ENCODE measurements at regions not wholly inside any gene's neighbourhood (a gene's known extent, or its start where the extent isn't known, plus 50 kb on each side); places are given as distances from the start of the nearest gene placed in this dataset.

DNA sequence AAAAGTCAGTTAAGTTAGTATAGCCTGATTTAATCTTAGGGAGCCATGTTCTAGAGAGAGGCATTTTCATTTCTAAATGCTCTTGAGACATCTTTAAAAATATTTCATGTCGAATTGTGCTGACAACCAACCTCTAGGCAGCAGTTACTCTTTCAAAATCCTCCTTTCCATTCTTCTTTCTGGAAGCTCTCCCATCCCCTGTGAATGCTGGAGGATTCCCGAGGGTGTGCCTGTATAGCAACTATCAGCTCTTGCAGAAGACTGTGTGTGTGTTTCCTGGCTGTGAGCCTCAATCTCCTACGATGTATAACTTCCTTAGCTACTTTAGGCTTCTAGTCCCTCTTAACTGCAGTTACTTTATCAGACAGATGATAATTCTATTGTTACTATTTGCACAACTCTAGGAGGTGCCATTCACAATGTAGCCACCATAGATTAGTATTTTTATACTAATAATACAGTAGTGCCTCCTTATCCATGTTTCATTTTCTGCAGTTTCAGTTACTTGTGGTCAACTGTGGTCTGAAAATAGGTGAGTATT is 250.3 kb downstream of the EDEM1 start:
- Histone ChIP-seq H3K4ac (ENCODE audit: low read length) (no peak overlapping the region), H3K4me2 (ENCODE audit: insufficient read depth, low read length, poor library complexity, severe bottlenecking) (no peak overlapping the region), H2BK5ac (ENCODE audit: low read length) (no peak overlapping the region), H2BK120ac (ENCODE audit: low read depth, low read length) (no peak overlapping the region), H2AFZ (ENCODE audit: low read length) (no peak overlapping the region), H2BK12ac (ENCODE audit: low read length) (no peak overlapping the region), H2AK5ac (ENCODE audit: low read depth, low read length) (no peak overlapping the region), H2BK15ac (ENCODE audit: low read length) (no peak overlapping the region), H4K8ac (ENCODE audit: low read depth, low read length) (no peak overlapping the region), H3K18ac (ENCODE audit: low read length) (no peak overlapping the region), H3K23ac (ENCODE audit: low read depth, low read length, poor library complexity) (no peak overlapping the region), H3K4me3 (ENCODE audit: low read length in 2 of 2) (no peak overlapping the region), H3K27me3 (ENCODE audit: control insufficient read depth in 3 of 3, insufficient read depth in 3 of 3, low read depth in 1 of 3, low read length in 3 of 3) (no peaks in the 10 kb centered on the region), H3K14ac (ENCODE audit: low read length) (no peak overlapping the region), H3K36me3 (replicated peaks in 1 of 2; ENCODE audit: control insufficient read depth in 2 of 2, insufficient read depth in 2 of 2, low read length in 2 of 2) (no peaks in the 10 kb centered on the region), H4K91ac (ENCODE audit: low read depth, low read length, poor library complexity) (no peak overlapping the region), H3K27ac (replicated peaks; ENCODE audit: low read length) (no peak overlapping the region), H3K79me1 (ENCODE audit: low read depth, low read length) (no peaks in the 10 kb centered on the region), H3K9me3 (replicated peaks in 1 of 2; ENCODE audit: control insufficient read depth in 2 of 2, insufficient read depth in 1 of 2, low read depth in 1 of 2, low read length in 2 of 2) (no peaks in the 10 kb centered on the region), H3K9ac (ENCODE audit: low read depth, low read length, poor library complexity) (no peak overlapping the region), H3K4me1 (ENCODE audit: control insufficient read depth in 2 of 2, insufficient read depth in 1 of 2, low read depth in 1 of 2, low read length in 2 of 2) (no peaks in the 10 kb centered on the region)
- no peak for DNase-seq (ENCODE audit: low spot score)
- WGBS, 2 donors (ENCODE audit: extremely low coverage in 2 of 2, insufficient read length in 2 of 2, insufficient replicate concordance in 1 of 2), result no CpG with 5 or more reads among the region's 3 CpGs

DNA sequence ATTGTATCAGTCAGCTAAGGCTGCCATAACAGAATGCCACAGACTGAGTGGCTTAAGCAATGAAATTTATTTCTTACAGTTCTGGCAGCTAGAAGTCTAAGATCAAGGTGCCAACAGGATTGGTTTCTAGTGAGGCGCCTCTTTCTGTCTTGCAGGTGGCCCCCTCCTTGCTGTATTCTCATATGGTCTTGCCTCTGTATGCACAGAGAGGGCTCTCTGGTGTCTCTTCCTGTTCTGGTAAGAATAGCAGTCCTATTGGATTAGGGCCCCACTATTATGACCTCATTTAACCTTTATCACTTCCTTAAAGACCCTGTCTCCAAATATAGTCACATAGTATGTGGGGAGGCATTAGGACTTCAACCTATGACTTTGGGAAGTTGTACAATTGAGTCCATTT is 253.9 kb downstream of the EDEM1 start:
- no peak overlapping the region for H2BK120ac ChIP-seq (ENCODE audit: low read depth, low read length)
- no peak overlapping the region for H2AK5ac ChIP-seq (ENCODE audit: low read depth, low read length)
- H3K4ac ChIP-seq (ENCODE audit: low read length), result no peak overlapping the region
- no peak overlapping the region for H3K23ac ChIP-seq (ENCODE audit: low read depth, low read length, poor library complexity)
- no peaks in the 10 kb centered on the region for H3K4me1 ChIP-seq (ENCODE audit: control insufficient read depth in 2 of 2, insufficient read depth in 1 of 2, low read depth in 1 of 2, low read length in 2 of 2)
- H3K79me1 ChIP-seq (ENCODE audit: low read depth, low read length), result no peaks in the 10 kb centered on the region
- no peak overlapping the region for H2BK5ac ChIP-seq (ENCODE audit: low read length)
- H3K4me3 ChIP-seq (ENCODE audit: low read length in 2 of 2), result no peak overlapping the region
- H3K27ac ChIP-seq (replicated peaks; ENCODE audit: low read length), result no peak overlapping the region
- H3K9ac ChIP-seq (ENCODE audit: low read depth, low read length, poor library complexity), result no peak overlapping the region
- no peak for DNase-seq (ENCODE audit: low spot score)
- H4K91ac ChIP-seq (ENCODE audit: low read depth, low read length, poor library complexity), result no peak overlapping the region
- no peak overlapping the region for H2BK12ac ChIP-seq (ENCODE audit: low read length)
- H2AFZ ChIP-seq (ENCODE audit: low read length), result no peak overlapping the region
- no peak overlapping the region for H3K14ac ChIP-seq (ENCODE audit: low read length)
- WGBS, 2 donors (ENCODE audit: extremely low coverage in 2 of 2, insufficient read length in 2 of 2, insufficient replicate concordance in 1 of 2), result no CpG with 5 or more reads among the region's 1 CpG
- H3K18ac ChIP-seq (ENCODE audit: low read length), result no peak overlapping the region
- no peaks in the 10 kb centered on the region for H3K9me3 ChIP-seq (replicated peaks in 1 of 2; ENCODE audit: control insufficient read depth in 2 of 2, insufficient read depth in 1 of 2, low read depth in 1 of 2, low read length in 2 of 2)
- H4K8ac ChIP-seq (ENCODE audit: low read depth, low read length), result no peak overlapping the region
- no peaks in the 10 kb centered on the region for H3K27me3 ChIP-seq (ENCODE audit: control insufficient read depth in 3 of 3, insufficient read depth in 3 of 3, low read depth in 1 of 3, low read length in 3 of 3)
- no peak overlapping the region for H2BK15ac ChIP-seq (ENCODE audit: low read length)
- no peak overlapping the region for H3K4me2 ChIP-seq (ENCODE audit: insufficient read depth, low read length, poor library complexity, severe bottlenecking)
- H3K36me3 ChIP-seq (replicated peaks in 1 of 2; ENCODE audit: control insufficient read depth in 2 of 2, insufficient read depth in 2 of 2, low read length in 2 of 2), result no peaks in the 10 kb centered on the region

DNA sequence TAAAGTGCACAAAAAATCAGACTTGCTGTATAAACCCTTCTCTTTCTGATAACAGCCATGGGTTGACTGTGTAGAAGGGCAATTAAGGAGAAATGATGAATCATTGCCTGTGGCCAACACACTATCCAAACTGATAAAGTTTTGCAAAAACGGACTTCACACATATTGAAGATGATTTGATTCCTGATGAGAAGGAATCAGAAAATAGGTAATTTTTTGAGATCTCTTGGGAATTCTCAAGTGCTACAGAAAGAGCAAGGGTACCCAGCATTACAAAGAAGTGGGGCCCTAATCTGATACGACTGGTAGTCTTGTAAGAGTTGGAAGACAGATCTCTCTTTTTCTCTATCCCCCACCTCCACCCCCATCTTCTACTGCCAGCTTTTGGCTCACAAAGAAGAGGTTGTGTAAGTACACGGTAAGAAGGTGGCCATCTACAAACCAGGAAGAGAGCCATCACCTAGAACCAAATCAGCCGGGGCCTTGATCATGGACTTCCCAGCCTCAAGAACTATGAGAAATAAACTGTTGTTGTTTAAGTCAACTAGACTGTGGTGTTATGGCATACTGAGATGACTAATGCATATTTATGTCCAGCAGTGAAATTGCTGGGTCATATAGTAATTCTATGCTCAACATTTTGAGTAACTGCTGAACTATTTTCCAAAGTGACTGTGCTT is 254.7 kb downstream of the EDEM1 start:
- H3K4ac ChIP-seq (ENCODE audit: low read length), result no peak overlapping the region
- H3K14ac ChIP-seq (ENCODE audit: low read length), result no peak overlapping the region
- no peak overlapping the region for H2BK12ac ChIP-seq (ENCODE audit: low read length)
- DNase-seq (ENCODE audit: low spot score), result no peak
- no peak overlapping the region for H2AK5ac ChIP-seq (ENCODE audit: low read depth, low read length)
- H3K9ac ChIP-seq (ENCODE audit: low read depth, low read length, poor library complexity), result no peak overlapping the region
- H2BK120ac ChIP-seq (ENCODE audit: low read depth, low read length), result no peak overlapping the region
- no peak overlapping the region for H3K4me2 ChIP-seq (ENCODE audit: insufficient read depth, low read length, poor library complexity, severe bottlenecking)
- no peaks in the 10 kb centered on the region for H3K36me3 ChIP-seq (replicated peaks in 1 of 2; ENCODE audit: control insufficient read depth in 2 of 2, insufficient read depth in 2 of 2, low read length in 2 of 2)
- H3K27me3 ChIP-seq (ENCODE audit: control insufficient read depth in 3 of 3, insufficient read depth in 3 of 3, low read depth in 1 of 3, low read length in 3 of 3), result no peaks in the 10 kb centered on the region
- no CpG with 5 or more reads among the region's 4 CpGs for WGBS, 2 donors (ENCODE audit: extremely low coverage in 2 of 2, insufficient read length in 2 of 2, insufficient replicate concordance in 1 of 2)
- no peak overlapping the region for H2BK5ac ChIP-seq (ENCODE audit: low read length)
- H4K91ac ChIP-seq (ENCODE audit: low read depth, low read length, poor library complexity), result no peak overlapping the region
- H4K8ac ChIP-seq (ENCODE audit: low read depth, low read length), result no peak overlapping the region
- no peak overlapping the region for H3K27ac ChIP-seq (replicated peaks; ENCODE audit: low read length)
- no peaks in the 10 kb centered on the region for H3K4me1 ChIP-seq (ENCODE audit: control insufficient read depth in 2 of 2, insufficient read depth in 1 of 2, low read depth in 1 of 2, low read length in 2 of 2)
- H3K4me3 ChIP-seq (ENCODE audit: low read length in 2 of 2), result no peak overlapping the region
- H2BK15ac ChIP-seq (ENCODE audit: low read length), result no peak overlapping the region
- H3K9me3 ChIP-seq (replicated peaks in 1 of 2; ENCODE audit: control insufficient read depth in 2 of 2, insufficient read depth in 1 of 2, low read depth in 1 of 2, low read length in 2 of 2), result no peaks in the 10 kb centered on the region
- no peaks in the 10 kb centered on the region for H3K79me1 ChIP-seq (ENCODE audit: low read depth, low read length)
- no peak overlapping the region for H2AFZ ChIP-seq (ENCODE audit: low read length)
- H3K23ac ChIP-seq (ENCODE audit: low read depth, low read length, poor library complexity), result no peak overlapping the region
- H3K18ac ChIP-seq (ENCODE audit: low read length), result no peak overlapping the region

DNA sequence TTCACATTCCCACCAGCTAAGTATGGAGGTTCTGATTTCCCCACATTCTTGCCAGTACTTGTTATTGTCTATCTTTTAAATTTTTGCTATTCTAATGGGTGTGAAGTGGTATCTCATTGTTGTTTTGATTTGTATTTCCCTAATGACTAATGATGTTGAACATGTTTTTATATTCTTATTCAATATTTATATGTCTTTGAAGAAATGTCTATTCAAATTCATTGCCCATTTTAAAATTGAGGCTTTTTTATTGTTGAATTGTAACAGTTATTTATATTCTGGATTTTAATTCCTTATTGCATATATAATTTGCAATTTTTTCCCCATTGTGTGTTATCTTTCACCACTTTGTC is 255.3 kb downstream of the EDEM1 start:
- Histone ChIP-seq H2BK5ac (ENCODE audit: low read length) (no peak overlapping the region), H2AFZ (ENCODE audit: low read length) (no peak overlapping the region), H3K27ac (replicated peaks; ENCODE audit: low read length) (no peak overlapping the region), H3K18ac (ENCODE audit: low read length) (no peak overlapping the region), H3K4me2 (ENCODE audit: insufficient read depth, low read length, poor library complexity, severe bottlenecking) (no peak overlapping the region), H3K14ac (ENCODE audit: low read length) (no peak overlapping the region), H3K79me1 (ENCODE audit: low read depth, low read length) (no peaks in the 10 kb centered on the region), H2BK12ac (ENCODE audit: low read length) (no peak overlapping the region), H2AK5ac (ENCODE audit: low read depth, low read length) (no peak overlapping the region), H3K9me3 (replicated peaks in 1 of 2; ENCODE audit: control insufficient read depth in 2 of 2, insufficient read depth in 1 of 2, low read depth in 1 of 2, low read length in 2 of 2) (no peaks in the 10 kb centered on the region), H4K91ac (ENCODE audit: low read depth, low read length, poor library complexity) (no peak overlapping the region), H3K4me3 (ENCODE audit: low read length in 2 of 2) (no peak overlapping the region), H3K4me1 (ENCODE audit: control insufficient read depth in 2 of 2, insufficient read depth in 1 of 2, low read depth in 1 of 2, low read length in 2 of 2) (no peaks in the 10 kb centered on the region), H3K27me3 (ENCODE audit: control insufficient read depth in 3 of 3, insufficient read depth in 3 of 3, low read depth in 1 of 3, low read length in 3 of 3) (no peaks in the 10 kb centered on the region), H3K9ac (ENCODE audit: low read depth, low read length, poor library complexity) (no peak overlapping the region), H3K23ac (ENCODE audit: low read depth, low read length, poor library complexity) (no peak overlapping the region), H2BK15ac (ENCODE audit: low read length) (no peak overlapping the region), H4K8ac (ENCODE audit: low read depth, low read length) (no peak overlapping the region), H3K4ac (ENCODE audit: low read length) (no peak overlapping the region), H3K36me3 (replicated peaks in 1 of 2; ENCODE audit: control insufficient read depth in 2 of 2, insufficient read depth in 2 of 2, low read length in 2 of 2) (no peaks in the 10 kb centered on the region), H2BK120ac (ENCODE audit: low read depth, low read length) (no peak overlapping the region)
- DNase-seq (ENCODE audit: low spot score), result no peak
